ENCODE measurements at regions not wholly inside any gene's neighbourhood (a gene's known extent, or its start where the extent isn't known, plus 50 kb on each side); places are given as distances from the start of the nearest gene placed in this dataset.

DNA sequence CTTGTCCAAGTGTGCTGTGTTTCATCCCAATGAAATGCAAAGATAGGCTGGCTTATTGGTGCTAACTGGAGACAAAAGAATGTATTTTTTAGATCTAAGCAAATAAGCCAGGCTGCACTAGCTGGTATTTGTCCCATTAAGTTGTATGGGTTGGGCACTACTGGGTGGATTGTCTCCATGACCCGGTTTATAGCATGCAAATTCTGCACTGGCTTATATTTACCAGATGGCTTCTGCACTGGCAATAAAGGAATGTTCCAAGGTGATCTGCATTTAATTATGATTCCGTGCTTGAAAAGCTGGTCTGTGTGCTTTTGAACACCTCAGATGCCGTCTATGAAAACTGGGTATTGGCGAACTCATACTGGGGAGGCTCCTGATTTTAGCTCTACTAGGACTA lies 61.4 kb upstream of the MOCS1 start:
- H2AFZ ChIP-seq (ENCODE audit: low read depth), result no peak overlapping the region
- ChIA-PET CTCF (interaction anchor here (2.6 kb wide), 1 partner anchor 14 kb away, joined by 11 read pairs; no protein-coding TSS in a partner anchor), POLR2A (no interaction called here)
- H3K27ac ChIP-seq (ENCODE audit: low read depth in 2 of 2, low read length in 1 of 2), result no peak overlapping the region
- WGBS (ENCODE audit: low lambda C conversion rate), result 0% methylated on average over 4 of the region's 4 CpGs
- H3K9me2 ChIP-seq, result no peaks in the 10 kb centered on the region
- no peak overlapping the region for H3K9ac ChIP-seq
- no peaks in the 10 kb centered on the region for H3F3A ChIP-seq (replicated peaks; ENCODE audit: insufficient read depth)
- H4K20me1 ChIP-seq (ENCODE audit: insufficient read depth), result no peaks in the 10 kb centered on the region
- H3K36me3 ChIP-seq (replicated peaks in 1 of 2; ENCODE audit: control insufficient read depth in 1 of 2, insufficient read depth in 2 of 2, low read length in 1 of 2), result no peaks in the 10 kb centered on the region
- H3K27me3 ChIP-seq (ENCODE audit: insufficient read depth), result no peaks in the 10 kb centered on the region
- H3K79me2 ChIP-seq (ENCODE audit: insufficient read depth), result no peaks in the 10 kb centered on the region
- no peak for DNase-seq
- H3K4me2 ChIP-seq, result no peak overlapping the region
- no peaks in the 10 kb centered on the region for H3K4me1 ChIP-seq (ENCODE audit: control insufficient read depth in 1 of 2, insufficient read depth in 2 of 2, low read depth in 1 of 2, low read length in 1 of 2)
- TF ChIP-seq TCF12 (IDR thresholded peaks at IDR 0.05), result no peak
- TF ChIP-seq TEAD4 (IDR thresholded peaks at IDR 0.05; ENCODE audit: borderline replicate concordance, insufficient read depth), result no peak
- TF ChIP-seq RAD21 (IDR thresholded peaks at IDR 0.05; ENCODE audit: low read length), result no peak
- TF ChIP-seq FOSL2 (IDR thresholded peaks at IDR 0.05; ENCODE audit: borderline replicate concordance, low read depth), result no peak
- TF ChIP-seq EZH2phosphoT487 (IDR thresholded peaks at IDR 0.05; ENCODE audit: borderline replicate concordance, low read depth), result no peak
- TF ChIP-seq, protein P1, sequence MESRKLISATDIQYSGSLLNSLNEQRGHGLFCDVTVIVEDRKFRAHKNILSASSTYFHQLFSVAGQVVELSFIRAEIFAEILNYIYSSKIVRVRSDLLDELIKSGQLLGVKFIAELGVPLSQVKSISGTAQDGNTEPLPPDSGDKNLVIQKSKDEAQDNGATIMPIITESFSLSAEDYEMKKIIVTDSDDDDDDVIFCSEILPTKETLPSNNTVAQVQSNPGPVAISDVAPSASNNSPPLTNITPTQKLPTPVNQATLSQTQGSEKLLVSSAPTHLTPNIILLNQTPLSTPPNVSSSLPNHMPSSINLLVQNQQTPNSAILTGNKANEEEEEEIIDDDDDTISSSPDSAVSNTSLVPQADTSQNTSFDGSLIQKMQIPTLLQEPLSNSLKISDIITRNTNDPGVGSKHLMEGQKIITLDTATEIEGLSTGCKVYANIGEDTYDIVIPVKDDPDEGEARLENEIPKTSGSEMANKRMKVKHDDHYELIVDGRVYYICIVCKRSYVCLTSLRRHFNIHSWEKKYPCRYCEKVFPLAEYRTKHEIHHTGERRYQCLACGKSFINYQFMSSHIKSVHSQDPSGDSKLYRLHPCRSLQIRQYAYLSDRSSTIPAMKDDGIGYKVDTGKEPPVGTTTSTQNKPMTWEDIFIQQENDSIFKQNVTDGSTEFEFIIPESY (IDR thresholded peaks at IDR 0.05; ENCODE audit: borderline replicate concordance, low read depth), result no peak
- no peak for TF ChIP-seq GABPA (IDR thresholded peaks at IDR 0.05; ENCODE audit: low read depth)
- H3K9me3 ChIP-seq, result no peaks in the 10 kb centered on the region
- H3K4me3 ChIP-seq (ENCODE audit: low read depth in 2 of 2, low read length in 1 of 2), result no peak overlapping the region

DNA sequence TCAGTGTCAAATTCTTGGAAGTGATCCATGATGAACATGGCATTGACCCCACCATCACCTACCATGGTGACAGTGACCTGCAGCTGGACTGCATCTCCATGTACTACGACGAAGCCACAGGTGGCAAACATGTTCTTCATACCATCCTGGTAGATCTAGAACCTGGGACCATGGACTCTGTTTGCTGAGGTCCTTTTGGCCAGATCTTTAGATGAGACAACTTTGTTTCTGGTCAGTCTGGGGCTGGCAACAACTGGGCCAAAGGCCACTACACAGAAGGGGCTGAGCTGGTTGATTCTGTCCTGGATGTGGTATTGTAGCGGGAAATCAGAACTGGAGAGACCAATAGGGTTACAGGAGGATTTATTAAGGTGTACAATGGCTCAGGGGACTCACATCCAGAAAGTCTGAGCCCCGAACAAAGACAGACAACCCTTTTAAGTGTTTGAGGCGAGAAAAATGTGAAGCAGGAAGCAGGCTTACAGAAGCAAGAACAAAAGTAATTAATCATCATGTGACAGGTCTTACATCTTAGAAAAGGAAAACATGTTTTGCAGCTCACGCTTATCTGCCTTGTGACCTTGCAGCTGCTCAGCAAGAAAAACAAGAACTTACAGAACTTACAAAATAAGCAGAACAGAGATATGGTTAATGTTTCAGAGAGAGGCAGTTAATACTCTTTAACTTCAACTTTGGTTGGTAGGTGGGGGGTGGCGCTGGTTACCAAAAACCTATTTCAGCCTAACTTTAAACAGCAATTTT lies 58.8 kb upstream of the MOCS1 start:
- Histone ChIP-seq H3K9me2 (no peaks in the 10 kb centered on the region), H3K79me2 (ENCODE audit: insufficient read depth) (no peaks in the 10 kb centered on the region), H3K4me3 (ENCODE audit: low read depth in 2 of 2, low read length in 1 of 2) (no peak overlapping the region), H2AFZ (ENCODE audit: low read depth) (no peak overlapping the region), H3K9ac (no peak overlapping the region), H3F3A (replicated peaks; ENCODE audit: insufficient read depth) (no peaks in the 10 kb centered on the region), H3K27ac (ENCODE audit: low read depth in 2 of 2, low read length in 1 of 2) (no peak overlapping the region), H4K20me1 (ENCODE audit: insufficient read depth) (no peaks in the 10 kb centered on the region), H3K4me1 (ENCODE audit: control insufficient read depth in 1 of 2, insufficient read depth in 2 of 2, low read depth in 1 of 2, low read length in 1 of 2) (no peaks in the 10 kb centered on the region), H3K4me2 (no peak overlapping the region), H3K36me3 (replicated peaks in 1 of 2; ENCODE audit: control insufficient read depth in 1 of 2, insufficient read depth in 2 of 2, low read length in 1 of 2) (no peaks in the 10 kb centered on the region), H3K9me3 (no peaks in the 10 kb centered on the region), H3K27me3 (ENCODE audit: insufficient read depth) (no peaks in the 10 kb centered on the region)
- CTCF ChIA-PET, result interaction anchor here (1.1 to 2.6 kb wide), 3 partner anchors 12 to 316 kb away, joined by 7 to 11 read pairs (median 7); no protein-coding TSS in a partner anchor
- WGBS (ENCODE audit: low lambda C conversion rate), result 32% methylated on average over 7 of the region's 7 CpGs
- TF ChIP-seq TEAD4 (IDR thresholded peaks at IDR 0.05; ENCODE audit: borderline replicate concordance, insufficient read depth) (no peak), MXI1 (IDR thresholded peaks at IDR 0.05; ENCODE audit: low read depth, low read length) (no peak), RCOR1 (IDR thresholded peaks at IDR 0.05; ENCODE audit: low read length) (no peak), POLR2AphosphoS5 (IDR thresholded peaks at IDR 0.05; ENCODE audit: low read depth, low read length) (no peak), TCF12 (IDR thresholded peaks at IDR 0.05) (no peak), JUND (IDR thresholded peaks at IDR 0.05) (no peak), USF1 (IDR thresholded peaks at IDR 0.05; ENCODE audit: borderline replicate concordance, low read depth) (no peak)
- no peak for DNase-seq
- POLR2A ChIA-PET, result no interaction called here
